ENCODE measurements at regions not wholly inside any gene's neighbourhood (a gene's known extent, or its start where the extent isn't known, plus 50 kb on each side); places are given as distances from the start of the nearest gene placed in this dataset.

DNA sequence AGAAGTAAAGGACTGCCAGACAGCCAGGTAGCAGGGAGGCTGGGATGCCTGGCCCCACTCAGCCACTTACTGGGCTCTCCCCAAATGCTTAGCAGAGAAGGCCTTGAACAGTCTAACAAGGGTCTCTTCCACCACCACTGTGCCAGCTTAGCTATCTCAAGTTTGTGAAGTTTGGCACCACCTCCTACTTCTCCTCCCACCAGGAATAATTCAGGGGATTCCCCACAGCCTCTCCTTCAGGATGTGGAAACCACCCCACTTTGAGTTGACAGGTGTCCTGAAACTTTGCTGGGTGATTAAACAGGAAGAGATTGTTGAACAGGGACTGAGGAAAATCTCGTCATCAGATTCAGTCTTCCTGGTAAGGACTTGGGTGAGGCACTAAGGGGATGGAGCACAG, 59.4 kb upstream of the ATP1B1 start:
- FAIRE-seq = no peak
- no peaks in the 10 kb centered on the region for H3K4me1 ChIP-seq
- H3K4me3 ChIP-seq = no peak overlapping the region
- POLR2A ChIA-PET = no interaction called here
- DNase-seq (ENCODE audit: low read depth in 1 of 2, low spot score in 1 of 2) = no peak
- 53% methylated on average over 1 of the region's 1 CpG for WGBS (ENCODE audit: missing lambda C conversion rate)
- no peak for TF ChIP-seq GATA3 (IDR thresholded peaks at IDR 0.05; ENCODE audit: borderline replicate concordance)
- TF ChIP-seq FOSL2 (IDR thresholded peaks at IDR 0.05) = no peak
- no peak for TF ChIP-seq FOSL2 (CRISPR knock-in tag; IDR thresholded peaks at IDR 0.05)
- no peak overlapping the region for H3K4me2 ChIP-seq
- ATAC-seq = no peak
- CTCF ChIA-PET = no interaction called here
- no peaks in the 10 kb centered on the region for H3K9me3 ChIP-seq
- no peak overlapping the region for H3K27ac ChIP-seq

DNA sequence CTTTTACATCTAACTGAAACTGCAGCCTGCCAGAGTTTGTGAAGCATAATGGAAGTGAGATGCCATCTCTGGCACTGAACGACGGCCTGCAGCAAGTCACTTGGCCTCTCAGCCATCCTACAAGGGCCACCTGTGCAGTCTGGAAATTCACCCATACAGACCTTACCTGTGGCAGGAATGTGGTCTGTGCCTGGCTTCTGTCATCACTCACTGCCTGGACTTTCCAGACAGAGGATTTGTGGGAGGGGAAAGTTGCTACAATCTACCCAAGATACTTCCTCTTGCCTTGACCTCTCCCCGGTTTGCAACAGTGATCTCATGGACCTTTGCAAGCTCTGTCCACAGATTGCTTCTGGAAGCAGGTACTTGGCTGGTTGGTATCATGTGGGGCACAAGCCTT, 58.4 kb upstream of the ATP1B1 start:
- no peak for ATAC-seq
- 0 out of 3 replicates have a peak, but pooled peaks cover 4% of the 10 kb centered on the region for H3K4me1 ChIP-seq
- no peak for DNase-seq (ENCODE audit: low read depth in 1 of 2, low spot score in 1 of 2)
- H3K9me3 ChIP-seq = no peaks in the 10 kb centered on the region
- no peak for FAIRE-seq
- no peak for TF ChIP-seq ESRRA (IDR thresholded peaks at IDR 0.05; ENCODE audit: borderline replicate concordance, low read length)
- TF ChIP-seq RFX5 (IDR thresholded peaks at IDR 0.05) = no peak
- TF ChIP-seq, protein P1, sequence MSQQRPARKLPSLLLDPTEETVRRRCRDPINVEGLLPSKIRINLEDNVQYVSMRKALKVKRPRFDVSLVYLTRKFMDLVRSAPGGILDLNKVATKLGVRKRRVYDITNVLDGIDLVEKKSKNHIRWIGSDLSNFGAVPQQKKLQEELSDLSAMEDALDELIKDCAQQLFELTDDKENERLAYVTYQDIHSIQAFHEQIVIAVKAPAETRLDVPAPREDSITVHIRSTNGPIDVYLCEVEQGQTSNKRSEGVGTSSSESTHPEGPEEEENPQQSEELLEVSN (IDR thresholded peaks at IDR 0.05; ENCODE audit: borderline replicate concordance, low read depth) = no peak
- TF ChIP-seq FOSL2 (IDR thresholded peaks at IDR 0.05) = no peak
- no peak for TF ChIP-seq FOSL2 (CRISPR knock-in tag; IDR thresholded peaks at IDR 0.05)
- no peak for TF ChIP-seq KDM1A (IDR thresholded peaks at IDR 0.05; ENCODE audit: low read depth)
- TF ChIP-seq EHMT2 (IDR thresholded peaks at IDR 0.05; ENCODE audit: low read depth) = no peak
- TF ChIP-seq, protein P2, sequence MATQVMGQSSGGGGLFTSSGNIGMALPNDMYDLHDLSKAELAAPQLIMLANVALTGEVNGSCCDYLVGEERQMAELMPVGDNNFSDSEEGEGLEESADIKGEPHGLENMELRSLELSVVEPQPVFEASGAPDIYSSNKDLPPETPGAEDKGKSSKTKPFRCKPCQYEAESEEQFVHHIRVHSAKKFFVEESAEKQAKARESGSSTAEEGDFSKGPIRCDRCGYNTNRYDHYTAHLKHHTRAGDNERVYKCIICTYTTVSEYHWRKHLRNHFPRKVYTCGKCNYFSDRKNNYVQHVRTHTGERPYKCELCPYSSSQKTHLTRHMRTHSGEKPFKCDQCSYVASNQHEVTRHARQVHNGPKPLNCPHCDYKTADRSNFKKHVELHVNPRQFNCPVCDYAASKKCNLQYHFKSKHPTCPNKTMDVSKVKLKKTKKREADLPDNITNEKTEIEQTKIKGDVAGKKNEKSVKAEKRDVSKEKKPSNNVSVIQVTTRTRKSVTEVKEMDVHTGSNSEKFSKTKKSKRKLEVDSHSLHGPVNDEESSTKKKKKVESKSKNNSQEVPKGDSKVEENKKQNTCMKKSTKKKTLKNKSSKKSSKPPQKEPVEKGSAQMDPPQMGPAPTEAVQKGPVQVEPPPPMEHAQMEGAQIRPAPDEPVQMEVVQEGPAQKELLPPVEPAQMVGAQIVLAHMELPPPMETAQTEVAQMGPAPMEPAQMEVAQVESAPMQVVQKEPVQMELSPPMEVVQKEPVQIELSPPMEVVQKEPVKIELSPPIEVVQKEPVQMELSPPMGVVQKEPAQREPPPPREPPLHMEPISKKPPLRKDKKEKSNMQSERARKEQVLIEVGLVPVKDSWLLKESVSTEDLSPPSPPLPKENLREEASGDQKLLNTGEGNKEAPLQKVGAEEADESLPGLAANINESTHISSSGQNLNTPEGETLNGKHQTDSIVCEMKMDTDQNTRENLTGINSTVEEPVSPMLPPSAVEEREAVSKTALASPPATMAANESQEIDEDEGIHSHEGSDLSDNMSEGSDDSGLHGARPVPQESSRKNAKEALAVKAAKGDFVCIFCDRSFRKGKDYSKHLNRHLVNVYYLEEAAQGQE (IDR thresholded peaks at IDR 0.05) = no peak
- no peak for TF ChIP-seq NFE2L2 (conservative IDR thresholded peaks at IDR 0.05; ENCODE audit: low read length)
- TF ChIP-seq CBX8 (IDR thresholded peaks at IDR 0.05) = no peak
- TF ChIP-seq HEYL (CRISPR knock-in tag; IDR thresholded peaks at IDR 0.05) = no peak
- no peak for TF ChIP-seq POLR2AphosphoS2 (conservative IDR thresholded peaks at IDR 0.05; ENCODE audit: low read length)
- no peak for TF ChIP-seq GATA3 (IDR thresholded peaks at IDR 0.05; ENCODE audit: borderline replicate concordance)
- TF ChIP-seq ZSCAN20 (CRISPR knock-in tag; IDR thresholded peaks at IDR 0.05) = no peak
- H3K4me3 ChIP-seq = no peak overlapping the region
- no peak overlapping the region for H3K27ac ChIP-seq
- ChIA-PET POLR2A (no interaction called here), CTCF (no interaction called here)
- WGBS (ENCODE audit: missing lambda C conversion rate) = 76% methylated on average over 3 of the region's 3 CpGs
- no peak overlapping the region for H3K4me2 ChIP-seq

DNA sequence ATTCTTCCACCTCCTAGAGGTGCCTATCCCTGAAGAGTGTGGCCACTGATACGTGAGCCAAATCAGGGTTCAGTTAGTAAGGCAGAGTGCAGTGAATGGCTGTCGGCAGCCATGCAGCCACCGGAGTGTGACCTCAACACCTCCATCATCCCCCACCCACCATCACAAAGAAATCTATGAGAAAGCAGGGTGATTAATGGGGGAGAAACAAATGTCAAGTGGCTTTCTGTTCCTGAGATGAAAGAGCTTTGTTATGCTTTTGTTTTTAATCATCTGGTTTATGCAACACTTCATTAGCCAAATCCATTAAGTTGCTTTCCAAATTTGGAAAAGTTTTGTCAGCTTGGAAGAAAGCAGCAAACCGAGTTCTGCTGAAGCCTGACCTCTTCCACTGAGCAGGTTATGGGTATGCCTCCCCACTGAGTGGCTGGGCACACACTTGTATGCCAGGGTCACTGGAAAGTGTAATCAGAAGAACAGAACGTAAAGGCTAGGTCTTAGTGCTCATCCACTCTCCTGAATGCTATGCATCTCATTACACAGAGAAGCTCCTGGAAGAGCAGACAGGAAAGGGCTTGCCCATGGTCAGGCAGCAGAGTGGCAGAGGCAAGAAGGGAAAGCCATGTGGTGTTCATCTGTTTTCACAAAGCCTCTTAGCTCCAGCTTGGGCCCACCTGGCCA, 57.1 kb upstream of the ATP1B1 start:
- 74% methylated on average over 5 of the region's 5 CpGs for WGBS (ENCODE audit: missing lambda C conversion rate)
- FAIRE-seq = no peak
- TF ChIP-seq PHF8 (IDR thresholded peaks at IDR 0.05; ENCODE audit: borderline replicate concordance, low read depth) (no peak), EHF (CRISPR knock-in tag; IDR thresholded peaks at IDR 0.05) (no peak), GATA3 (IDR thresholded peaks at IDR 0.05; ENCODE audit: borderline replicate concordance) (no peak), RFX5 (IDR thresholded peaks at IDR 0.05) (no peak), KDM1A (IDR thresholded peaks at IDR 0.05; ENCODE audit: low read depth) (no peak), ZNF302 (CRISPR knock-in tag; IDR thresholded peaks at IDR 0.05) (no peak), CBX8 (IDR thresholded peaks at IDR 0.05) (no peak), ESRRA (IDR thresholded peaks at IDR 0.05; ENCODE audit: borderline replicate concordance, low read length) (no peak), CBX2 (IDR thresholded peaks at IDR 0.05; ENCODE audit: borderline replicate concordance, low read depth) (no peak), NR3C1 (IDR thresholded peaks at IDR 0.05) (no peak), ZC3H11A (IDR thresholded peaks at IDR 0.05) (no peak), CEBPB (IDR thresholded peaks at IDR 0.05) (no peak), POLR2A (IDR thresholded peaks at IDR 0.05; ENCODE audit: low read length) (no peak), KDM5A (IDR thresholded peaks at IDR 0.05) (no peak), JUN (IDR thresholded peaks at IDR 0.05) (no peak), ZSCAN20 (CRISPR knock-in tag; IDR thresholded peaks at IDR 0.05) (no peak), RARB (CRISPR knock-in tag; IDR thresholded peaks at IDR 0.05) (no peak)
- TF ChIP-seq, protein P1 (IDR thresholded peaks at IDR 0.05; ENCODE audit: borderline replicate concordance, low read depth) = no peak
- TF ChIP-seq, protein P3, sequence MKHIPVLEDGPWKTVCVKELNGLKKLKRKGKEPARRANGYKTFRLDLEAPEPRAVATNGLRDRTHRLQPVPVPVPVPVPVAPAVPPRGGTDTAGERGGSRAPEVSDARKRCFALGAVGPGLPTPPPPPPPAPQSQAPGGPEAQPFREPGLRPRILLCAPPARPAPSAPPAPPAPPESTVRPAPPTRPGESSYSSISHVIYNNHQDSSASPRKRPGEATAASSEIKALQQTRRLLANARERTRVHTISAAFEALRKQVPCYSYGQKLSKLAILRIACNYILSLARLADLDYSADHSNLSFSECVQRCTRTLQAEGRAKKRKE (CRISPR knock-in tag; IDR thresholded peaks at IDR 0.05; ENCODE audit: low read depth) = no peak
- TF ChIP-seq, protein P4, sequence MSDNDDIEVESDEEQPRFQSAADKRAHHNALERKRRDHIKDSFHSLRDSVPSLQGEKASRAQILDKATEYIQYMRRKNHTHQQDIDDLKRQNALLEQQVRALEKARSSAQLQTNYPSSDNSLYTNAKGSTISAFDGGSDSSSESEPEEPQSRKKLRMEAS (IDR thresholded peaks at IDR 0.05) = no peak
- CTCF ChIA-PET = interaction anchor here (1.3 to 1.6 kb wide), 2 partner anchors 445 to 814 kb away, joined by 3 to 4 read pairs; no protein-coding TSS in a partner anchor
- H3K4me1 ChIP-seq = 0 out of 3 replicates have a peak, but pooled peaks cover 4% of the 10 kb centered on the region
- POLR2A ChIA-PET = no interaction called here
- no peak overlapping the region for H3K4me2 ChIP-seq
- no peak overlapping the region for H3K4me3 ChIP-seq
- no peak for ATAC-seq
- DNase-seq (ENCODE audit: low read depth in 1 of 2, low spot score in 1 of 2) = no peak
- no peak overlapping the region for H3K27ac ChIP-seq
- H3K9me3 ChIP-seq = no peaks in the 10 kb centered on the region
